ENCODE measurements at regions not wholly inside any gene's neighbourhood (a gene's known extent, or its start where the extent isn't known, plus 50 kb on each side); places are given as distances from the start of the nearest gene placed in this dataset.

DNA sequence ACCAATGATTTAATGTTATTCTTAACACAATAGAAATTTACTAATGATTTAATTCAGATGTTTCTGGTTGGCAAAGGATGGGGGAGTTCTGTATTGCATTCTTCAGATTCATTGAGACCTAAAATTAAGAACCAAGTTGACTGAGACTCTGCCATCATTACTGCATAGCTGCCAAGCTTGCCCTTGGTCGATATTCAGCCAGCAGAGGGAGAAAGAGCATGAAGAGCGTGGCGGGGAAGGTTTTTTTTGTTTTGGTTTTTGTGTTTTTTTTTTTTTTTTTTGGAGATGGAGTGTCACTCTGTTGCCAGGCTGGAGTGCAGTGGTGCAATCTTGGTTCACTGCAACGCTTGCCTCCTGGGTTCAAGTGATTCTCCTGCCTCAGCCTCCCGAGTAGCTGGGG, 659.4 kb upstream of the EEF2KMT start:
- no peaks in the 10 kb centered on the region for H3K9me3 Mint-ChIP-seq
- no peak overlapping the region for H3K27ac ChIP-seq (ENCODE audit: low read depth)
- H4K20me1 ChIP-seq (replicated peaks; ENCODE audit: insufficient read depth) = no peaks in the 10 kb centered on the region
- peaks cover 24% of the 10 kb centered on the region for H3K4me1 Mint-ChIP-seq
- no peaks in the 10 kb centered on the region; the same call in 1 of the 2 replicates for H3K36me3 ChIP-seq (ENCODE audit: insufficient read depth)
- H3K36me3 Mint-ChIP-seq (ENCODE audit: low read depth) = no peaks in the 10 kb centered on the region
- H3K4me1 ChIP-seq (ENCODE audit: insufficient read depth) = peaks cover 12% of the 10 kb centered on the region
- H3K27me3 ChIP-seq (ENCODE audit: insufficient read depth) = no peaks in the 10 kb centered on the region
- H3K27me3 Mint-ChIP-seq (ENCODE audit: insufficient read depth, low read depth, poor library complexity) = peaks cover 7% of the 10 kb centered on the region
- DNase-seq (ENCODE audit: low spot score) (peak; percentile 49), ATAC-seq (peak; percentile 46)
- no peak overlapping the region for H3K27ac Mint-ChIP-seq
- H3K9me2 ChIP-seq (ENCODE audit: insufficient read depth) = no peaks in the 10 kb centered on the region
- H2AFZ ChIP-seq = no peak overlapping the region
- no peak overlapping the region for H3K4me2 ChIP-seq
- H3K4me3 ChIP-seq = no peak overlapping the region
- no peaks in the 10 kb centered on the region for H3K79me2 ChIP-seq (replicated peaks; ENCODE audit: insufficient read depth)
- no peaks in the 10 kb centered on the region for H3F3A ChIP-seq (replicated peaks; ENCODE audit: low read depth)
- H3K4me3 Mint-ChIP-seq = no peak overlapping the region
- TF ChIP-seq EZH2phosphoT487 (IDR thresholded peaks at IDR 0.05; ENCODE audit: unreplicated experiment) = no peak
- no peak for TF ChIP-seq NANOG (IDR thresholded peaks at IDR 0.05; ENCODE audit: borderline replicate concordance)
- no peak for TF ChIP-seq ZNF114 (CRISPR knock-in tag; IDR thresholded peaks at IDR 0.05)
- TF ChIP-seq, protein P1, sequence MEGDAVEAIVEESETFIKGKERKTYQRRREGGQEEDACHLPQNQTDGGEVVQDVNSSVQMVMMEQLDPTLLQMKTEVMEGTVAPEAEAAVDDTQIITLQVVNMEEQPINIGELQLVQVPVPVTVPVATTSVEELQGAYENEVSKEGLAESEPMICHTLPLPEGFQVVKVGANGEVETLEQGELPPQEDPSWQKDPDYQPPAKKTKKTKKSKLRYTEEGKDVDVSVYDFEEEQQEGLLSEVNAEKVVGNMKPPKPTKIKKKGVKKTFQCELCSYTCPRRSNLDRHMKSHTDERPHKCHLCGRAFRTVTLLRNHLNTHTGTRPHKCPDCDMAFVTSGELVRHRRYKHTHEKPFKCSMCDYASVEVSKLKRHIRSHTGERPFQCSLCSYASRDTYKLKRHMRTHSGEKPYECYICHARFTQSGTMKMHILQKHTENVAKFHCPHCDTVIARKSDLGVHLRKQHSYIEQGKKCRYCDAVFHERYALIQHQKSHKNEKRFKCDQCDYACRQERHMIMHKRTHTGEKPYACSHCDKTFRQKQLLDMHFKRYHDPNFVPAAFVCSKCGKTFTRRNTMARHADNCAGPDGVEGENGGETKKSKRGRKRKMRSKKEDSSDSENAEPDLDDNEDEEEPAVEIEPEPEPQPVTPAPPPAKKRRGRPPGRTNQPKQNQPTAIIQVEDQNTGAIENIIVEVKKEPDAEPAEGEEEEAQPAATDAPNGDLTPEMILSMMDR (conservative IDR thresholded peaks at IDR 0.05; ENCODE audit: low read depth in 2 of 2) = peak; percentile 50
- no peak for TF ChIP-seq CREB1 (CRISPR knock-in tag; IDR thresholded peaks at IDR 0.05; ENCODE audit: low read depth)

DNA sequence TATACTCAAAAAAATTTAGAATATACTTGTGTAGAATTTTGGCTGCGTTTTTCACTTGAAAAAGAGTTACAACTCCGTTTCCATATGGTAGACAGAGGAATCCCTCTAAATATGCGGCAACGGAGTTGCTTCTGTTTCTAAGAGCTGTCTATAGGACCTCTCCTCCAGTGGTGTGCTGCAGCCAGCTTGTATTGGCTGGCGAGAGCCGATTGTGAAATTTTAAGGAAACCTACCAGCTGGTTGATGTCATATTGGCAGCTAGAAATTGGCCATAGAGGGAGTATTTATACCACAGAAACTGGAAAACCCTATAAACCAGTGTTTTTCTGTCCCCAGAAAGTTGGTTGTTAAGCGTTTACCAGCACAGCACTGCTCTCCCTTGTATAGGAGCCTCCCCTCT, 655.8 kb upstream of the EEF2KMT start:
- Histone ChIP-seq H2AFZ (no peak overlapping the region), H3K27me3 (ENCODE audit: insufficient read depth) (no peaks in the 10 kb centered on the region), H3F3A (replicated peaks; ENCODE audit: low read depth) (no peaks in the 10 kb centered on the region), H3K27ac (ENCODE audit: low read depth) (peak overlapping the region; percentile 79; the same call in 1 of the 2 replicates), H3K36me3 (ENCODE audit: insufficient read depth) (no peaks in the 10 kb centered on the region), H4K20me1 (replicated peaks; ENCODE audit: insufficient read depth) (no peaks in the 10 kb centered on the region), H3K4me3 (no peak overlapping the region), H3K9me2 (ENCODE audit: insufficient read depth) (no peaks in the 10 kb centered on the region), H3K4me1 (ENCODE audit: insufficient read depth) (peaks cover 12% of the 10 kb centered on the region), H3K4me2 (peak overlapping the region; percentile 48), H3K79me2 (replicated peaks; ENCODE audit: insufficient read depth) (no peaks in the 10 kb centered on the region)
- Mint-ChIP-seq H3K27ac (no peak overlapping the region), H3K4me1 (peaks cover 42% of the 10 kb centered on the region), H3K9me3 (peaks cover 9% of the 10 kb centered on the region; the same call in 2 of the 3 replicates), H3K36me3 (ENCODE audit: low read depth) (0 out of 3 replicates have a peak, but pooled peaks cover 4% of the 10 kb centered on the region), H3K4me3 (no peak overlapping the region), H3K27me3 (ENCODE audit: insufficient read depth, low read depth, poor library complexity) (peaks cover 5% of the 10 kb centered on the region)
- DNase-seq (ENCODE audit: low spot score) (no peak), ATAC-seq (peak; percentile 67)
- TF ChIP-seq POLR2AphosphoS5 (IDR thresholded peaks at IDR 0.05; ENCODE audit: low read depth) (no peak), NANOG (IDR thresholded peaks at IDR 0.05; ENCODE audit: borderline replicate concordance) (no peak), CREB1 (CRISPR knock-in tag; IDR thresholded peaks at IDR 0.05; ENCODE audit: low read depth) (no peak), JUNB (IDR thresholded peaks at IDR 0.05; ENCODE audit: unreplicated experiment) (no peak), ZNF114 (CRISPR knock-in tag; IDR thresholded peaks at IDR 0.05) (no peak), STAT1 (IDR thresholded peaks at IDR 0.05; ENCODE audit: unreplicated experiment) (no peak), EZH2phosphoT487 (IDR thresholded peaks at IDR 0.05; ENCODE audit: unreplicated experiment) (no peak), EZH2 (IDR thresholded peaks at IDR 0.05; ENCODE audit: low read depth, unreplicated experiment) (no peak)
- TF ChIP-seq, protein P2, sequence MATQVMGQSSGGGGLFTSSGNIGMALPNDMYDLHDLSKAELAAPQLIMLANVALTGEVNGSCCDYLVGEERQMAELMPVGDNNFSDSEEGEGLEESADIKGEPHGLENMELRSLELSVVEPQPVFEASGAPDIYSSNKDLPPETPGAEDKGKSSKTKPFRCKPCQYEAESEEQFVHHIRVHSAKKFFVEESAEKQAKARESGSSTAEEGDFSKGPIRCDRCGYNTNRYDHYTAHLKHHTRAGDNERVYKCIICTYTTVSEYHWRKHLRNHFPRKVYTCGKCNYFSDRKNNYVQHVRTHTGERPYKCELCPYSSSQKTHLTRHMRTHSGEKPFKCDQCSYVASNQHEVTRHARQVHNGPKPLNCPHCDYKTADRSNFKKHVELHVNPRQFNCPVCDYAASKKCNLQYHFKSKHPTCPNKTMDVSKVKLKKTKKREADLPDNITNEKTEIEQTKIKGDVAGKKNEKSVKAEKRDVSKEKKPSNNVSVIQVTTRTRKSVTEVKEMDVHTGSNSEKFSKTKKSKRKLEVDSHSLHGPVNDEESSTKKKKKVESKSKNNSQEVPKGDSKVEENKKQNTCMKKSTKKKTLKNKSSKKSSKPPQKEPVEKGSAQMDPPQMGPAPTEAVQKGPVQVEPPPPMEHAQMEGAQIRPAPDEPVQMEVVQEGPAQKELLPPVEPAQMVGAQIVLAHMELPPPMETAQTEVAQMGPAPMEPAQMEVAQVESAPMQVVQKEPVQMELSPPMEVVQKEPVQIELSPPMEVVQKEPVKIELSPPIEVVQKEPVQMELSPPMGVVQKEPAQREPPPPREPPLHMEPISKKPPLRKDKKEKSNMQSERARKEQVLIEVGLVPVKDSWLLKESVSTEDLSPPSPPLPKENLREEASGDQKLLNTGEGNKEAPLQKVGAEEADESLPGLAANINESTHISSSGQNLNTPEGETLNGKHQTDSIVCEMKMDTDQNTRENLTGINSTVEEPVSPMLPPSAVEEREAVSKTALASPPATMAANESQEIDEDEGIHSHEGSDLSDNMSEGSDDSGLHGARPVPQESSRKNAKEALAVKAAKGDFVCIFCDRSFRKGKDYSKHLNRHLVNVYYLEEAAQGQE (IDR thresholded peaks at IDR 0.05; ENCODE audit: unreplicated experiment) = no peak
- TF ChIP-seq, protein P3, sequence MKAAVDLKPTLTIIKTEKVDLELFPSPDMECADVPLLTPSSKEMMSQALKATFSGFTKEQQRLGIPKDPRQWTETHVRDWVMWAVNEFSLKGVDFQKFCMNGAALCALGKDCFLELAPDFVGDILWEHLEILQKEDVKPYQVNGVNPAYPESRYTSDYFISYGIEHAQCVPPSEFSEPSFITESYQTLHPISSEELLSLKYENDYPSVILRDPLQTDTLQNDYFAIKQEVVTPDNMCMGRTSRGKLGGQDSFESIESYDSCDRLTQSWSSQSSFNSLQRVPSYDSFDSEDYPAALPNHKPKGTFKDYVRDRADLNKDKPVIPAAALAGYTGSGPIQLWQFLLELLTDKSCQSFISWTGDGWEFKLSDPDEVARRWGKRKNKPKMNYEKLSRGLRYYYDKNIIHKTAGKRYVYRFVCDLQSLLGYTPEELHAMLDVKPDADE (IDR thresholded peaks at IDR 0.05) = no peak
- TF ChIP-seq, protein P1 (conservative IDR thresholded peaks at IDR 0.05; ENCODE audit: low read depth in 2 of 2) = no peak
